ENCODE measurements at regions not wholly inside any gene's neighbourhood (a gene's known extent, or its start where the extent isn't known, plus 50 kb on each side); places are given as distances from the start of the nearest gene placed in this dataset.

- Histone ChIP-seq H3K4me3 (ENCODE audit: low read length) (no peak overlapping the region), H3K27me3 (ENCODE audit: low read length) (no peaks in the 10 kb centered on the region), H3K27ac (ENCODE audit: low read length) (no peak overlapping the region), H3K9me3 (ENCODE audit: low read length) (no peaks in the 10 kb centered on the region), H3K4me2 (ENCODE audit: low read length) (no peak overlapping the region), H4K20me1 (ENCODE audit: low read length) (no peaks in the 10 kb centered on the region), H2AFZ (ENCODE audit: low read length) (no peak overlapping the region), H3K9ac (ENCODE audit: low read length) (no peak overlapping the region), H3K9me2 (replicated peaks; ENCODE audit: low read length) (no peaks in the 10 kb centered on the region), H3K36me3 (ENCODE audit: low read depth, low read length) (no peaks in the 10 kb centered on the region), H3F3A (ENCODE audit: low read length, unreplicated experiment) (no peaks in the 10 kb centered on the region), H3K4me1 (ENCODE audit: insufficient read depth, low read length) (no peaks in the 10 kb centered on the region), H3K79me2 (ENCODE audit: low read length) (no peaks in the 10 kb centered on the region)
- no peak for TF ChIP-seq EZH2phosphoT487 (IDR thresholded peaks at IDR 0.05; ENCODE audit: borderline replicate concordance, low read length)
- no peak for TF ChIP-seq EZH2 (IDR thresholded peaks at IDR 0.05; ENCODE audit: low read length, unreplicated experiment)
- no peak for TF ChIP-seq CTCF (conservative IDR thresholded peaks at IDR 0.05; ENCODE audit: low read depth, low read length)
- no TSS peak for BruUV-seq (replicated peaks)
- ChIA-PET CTCF (no interaction called here), POLR2A (ENCODE audit: unreplicated experiment) (no interaction called here)
- intact Hi-C loops (cut with micrococcal nuclease), result no loop called here
- no peak for DNase-seq
- ATAC-seq, result no peak
Observed at GRCh38 chrX:25536307-25536970, 520.7 kb upstream of the ARX start.

DNA sequence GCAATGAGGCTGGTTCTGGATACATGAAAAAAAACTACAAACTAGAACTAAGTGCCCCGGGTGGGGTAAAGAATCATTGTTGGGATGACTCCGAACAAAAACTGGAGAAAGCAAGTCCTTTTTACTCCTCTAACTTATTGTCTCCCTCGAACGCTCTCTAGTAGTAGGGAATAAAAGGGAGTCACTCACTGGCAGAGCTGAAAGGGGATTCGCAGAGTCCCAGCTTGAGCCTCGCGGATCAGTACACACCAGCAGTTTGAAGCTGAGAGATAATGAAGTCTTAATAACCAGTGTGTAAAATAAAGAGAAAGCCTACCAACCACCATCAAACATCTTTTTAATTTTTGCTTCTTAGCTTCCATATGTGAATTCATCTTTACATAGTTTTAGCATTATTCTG, 521.9 kb upstream of the ARX start:
- no peak overlapping the region for H3K27ac ChIP-seq (ENCODE audit: low read length)
- ChIA-PET POLR2A (ENCODE audit: unreplicated experiment) (no interaction called here), CTCF (no interaction called here)
- no peaks in the 10 kb centered on the region for H3K9me2 ChIP-seq (replicated peaks; ENCODE audit: low read length)
- H3F3A ChIP-seq (ENCODE audit: low read length, unreplicated experiment), result no peaks in the 10 kb centered on the region
- H3K4me1 ChIP-seq (ENCODE audit: insufficient read depth, low read length), result no peaks in the 10 kb centered on the region
- no peak overlapping the region for H3K4me3 ChIP-seq (ENCODE audit: low read length)
- no peaks in the 10 kb centered on the region for H3K9me3 ChIP-seq (ENCODE audit: low read length)
- no peaks in the 10 kb centered on the region for H3K36me3 ChIP-seq (ENCODE audit: low read depth, low read length)
- no peaks in the 10 kb centered on the region for H3K79me2 ChIP-seq (ENCODE audit: low read length)
- ATAC-seq (no peak), DNase-seq (no peak)
- H3K4me2 ChIP-seq (ENCODE audit: low read length), result no peak overlapping the region
- H4K20me1 ChIP-seq (ENCODE audit: low read length), result no peaks in the 10 kb centered on the region
- BruUV-seq (replicated peaks), result no TSS peak
- H3K27me3 ChIP-seq (ENCODE audit: low read length), result no peaks in the 10 kb centered on the region
- no peak overlapping the region for H2AFZ ChIP-seq (ENCODE audit: low read length)
- H3K9ac ChIP-seq (ENCODE audit: low read length), result no peak overlapping the region
- TF ChIP-seq EZH2phosphoT487 (IDR thresholded peaks at IDR 0.05; ENCODE audit: borderline replicate concordance, low read length) (no peak), EZH2 (IDR thresholded peaks at IDR 0.05; ENCODE audit: low read length, unreplicated experiment) (no peak), CTCF (conservative IDR thresholded peaks at IDR 0.05; ENCODE audit: low read depth, low read length) (no peak)
- intact Hi-C loops (cut with micrococcal nuclease), result no loop called here

- H3K4me3 ChIP-seq (ENCODE audit: low read length), result no peak overlapping the region
- intact Hi-C loops (cut with micrococcal nuclease), result no loop called here
- H3K27me3 ChIP-seq (ENCODE audit: low read length), result no peaks in the 10 kb centered on the region
- BruUV-seq (replicated peaks), result no TSS peak
- ChIA-PET CTCF (no interaction called here), POLR2A (ENCODE audit: unreplicated experiment) (no interaction called here)
- no peaks in the 10 kb centered on the region for H3K36me3 ChIP-seq (ENCODE audit: low read depth, low read length)
- DNase-seq (no peak), ATAC-seq (no peak)
- H3K27ac ChIP-seq (ENCODE audit: low read length), result no peak overlapping the region
- H3K9ac ChIP-seq (ENCODE audit: low read length), result no peak overlapping the region
- no peaks in the 10 kb centered on the region for H3K9me3 ChIP-seq (ENCODE audit: low read length)
- TF ChIP-seq EZH2phosphoT487 (IDR thresholded peaks at IDR 0.05; ENCODE audit: borderline replicate concordance, low read length) (no peak), EZH2 (IDR thresholded peaks at IDR 0.05; ENCODE audit: low read length, unreplicated experiment) (no peak), CTCF (conservative IDR thresholded peaks at IDR 0.05; ENCODE audit: low read depth, low read length) (no peak)
- H3K4me1 ChIP-seq (ENCODE audit: insufficient read depth, low read length), result no peaks in the 10 kb centered on the region
- H3K9me2 ChIP-seq (replicated peaks; ENCODE audit: low read length), result no peaks in the 10 kb centered on the region
- no peaks in the 10 kb centered on the region for H3F3A ChIP-seq (ENCODE audit: low read length, unreplicated experiment)
- H3K79me2 ChIP-seq (ENCODE audit: low read length), result no peaks in the 10 kb centered on the region
- no peaks in the 10 kb centered on the region for H4K20me1 ChIP-seq (ENCODE audit: low read length)
- H2AFZ ChIP-seq (ENCODE audit: low read length), result no peak overlapping the region
- no peak overlapping the region for H3K4me2 ChIP-seq (ENCODE audit: low read length)
Observed at GRCh38 chrX:25544641-25545040, 528.9 kb upstream of the ARX start.
